ENCODE measurements at regions not wholly inside any gene's neighbourhood (a gene's known extent, or its start where the extent isn't known, plus 50 kb on each side); places are given as distances from the start of the nearest gene placed in this dataset.

DNA sequence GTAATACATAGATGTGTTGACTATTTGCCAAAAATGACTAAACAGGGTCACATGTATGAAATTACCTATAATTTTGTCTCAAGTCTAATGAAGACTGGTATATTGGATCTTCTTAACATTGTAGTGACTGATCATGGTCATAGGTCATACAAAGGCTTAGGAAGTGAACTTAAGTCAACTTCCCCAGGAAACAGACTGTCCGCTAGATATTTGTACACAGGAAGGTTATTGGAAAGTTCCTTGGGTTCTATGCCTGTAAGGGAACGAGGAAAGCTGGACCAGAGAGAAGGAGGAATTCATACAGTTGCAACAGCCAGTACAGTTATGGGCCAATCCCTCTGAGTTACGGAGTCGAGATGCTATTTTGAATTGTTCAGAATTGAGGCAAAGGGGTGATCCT lies 462.0 kb upstream of the THRB start:
- Histone ChIP-seq H3K9ac (ENCODE audit: low read length) (no peak overlapping the region), H3K36me3 (ENCODE audit: control insufficient read depth, insufficient read depth, low read length) (no peaks in the 10 kb centered on the region), H3K27me3 (ENCODE audit: control insufficient read depth, insufficient read depth, low read length) (peaks cover 75% of the 10 kb centered on the region), H3K9me3 (ENCODE audit: control insufficient read depth, insufficient read depth, low read depth, low read length) (0 out of 2 replicates have a peak, but pooled peaks cover 2% of the 10 kb centered on the region), H3K4me1 (ENCODE audit: control insufficient read depth, insufficient read depth, low read length) (peaks cover 3% of the 10 kb centered on the region; the same call in 1 of the 2 replicates), H3K27ac (ENCODE audit: low read depth, low read length) (no peak overlapping the region), H3K4me3 (ENCODE audit: low read depth, low read length) (no peak overlapping the region)

DNA sequence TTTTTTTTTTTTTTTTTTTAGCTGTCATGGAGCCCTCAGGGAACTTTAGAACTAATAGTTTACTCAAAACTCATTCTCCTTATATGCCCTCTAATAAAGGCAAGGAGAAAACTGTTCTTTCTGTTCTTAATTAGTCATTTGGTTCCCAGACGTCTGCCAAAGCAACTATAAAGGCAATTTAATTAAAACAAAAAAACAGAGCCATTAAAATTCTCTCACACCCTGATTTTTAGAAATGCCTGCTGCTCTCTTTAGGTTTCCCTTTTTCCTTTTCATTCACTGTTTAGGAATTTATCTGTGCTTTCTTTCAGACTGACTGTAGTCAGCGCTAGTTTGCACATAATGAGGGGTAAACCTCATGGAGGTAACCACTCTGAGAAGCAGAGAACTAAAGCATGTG lies 463.6 kb upstream of the THRB start:
- Histone ChIP-seq H3K9ac (ENCODE audit: low read length) (no peak overlapping the region), H3K27ac (ENCODE audit: low read depth, low read length) (no peak overlapping the region), H3K36me3 (ENCODE audit: control insufficient read depth, insufficient read depth, low read length) (no peaks in the 10 kb centered on the region), H3K27me3 (ENCODE audit: control insufficient read depth, insufficient read depth, low read length) (peaks cover 60% of the 10 kb centered on the region), H3K9me3 (ENCODE audit: control insufficient read depth, insufficient read depth, low read depth, low read length) (0 out of 2 replicates have a peak, but pooled peaks cover 2% of the 10 kb centered on the region), H3K4me1 (ENCODE audit: control insufficient read depth, insufficient read depth, low read length) (no peaks in the 10 kb centered on the region), H3K4me3 (ENCODE audit: low read depth, low read length) (no peak overlapping the region)

DNA sequence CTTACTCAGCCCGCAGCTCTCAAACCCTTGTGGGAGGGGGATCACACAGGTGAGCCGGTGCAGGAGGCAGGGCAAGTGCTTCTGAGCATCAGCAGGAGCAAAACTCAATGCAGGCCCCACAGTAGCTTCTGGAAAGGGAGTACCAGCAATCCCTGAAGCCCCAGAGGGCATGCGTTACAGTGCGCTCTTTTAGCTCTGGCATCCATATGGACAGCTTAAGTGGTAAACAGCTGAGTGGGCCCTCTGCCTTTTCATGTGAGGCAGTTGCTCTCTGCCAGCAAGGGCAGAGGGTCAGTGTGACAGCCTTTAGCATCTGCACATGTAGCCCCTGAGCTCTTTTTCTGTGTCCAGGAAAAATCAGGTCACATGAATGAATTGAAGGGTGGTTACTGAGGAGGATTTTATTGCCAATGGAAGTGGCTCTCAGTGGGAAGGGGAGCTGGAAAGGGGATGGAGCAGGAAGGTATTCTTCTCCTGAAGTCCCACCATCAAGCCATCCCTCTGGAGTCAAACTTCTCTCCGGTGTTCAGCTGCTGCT lies 464.3 kb upstream of the THRB start:
- H3K4me3 ChIP-seq (ENCODE audit: low read depth, low read length): no peak overlapping the region
- H3K4me1 ChIP-seq (ENCODE audit: control insufficient read depth, insufficient read depth, low read length): no peaks in the 10 kb centered on the region
- H3K27me3 ChIP-seq (ENCODE audit: control insufficient read depth, insufficient read depth, low read length): peaks cover 53% of the 10 kb centered on the region
- H3K9me3 ChIP-seq (ENCODE audit: control insufficient read depth, insufficient read depth, low read depth, low read length): 0 out of 2 replicates have a peak, but pooled peaks cover 2% of the 10 kb centered on the region
- H3K36me3 ChIP-seq (ENCODE audit: control insufficient read depth, insufficient read depth, low read length): no peaks in the 10 kb centered on the region
- H3K9ac ChIP-seq (ENCODE audit: low read length): no peak overlapping the region
- H3K27ac ChIP-seq (ENCODE audit: low read depth, low read length): no peak overlapping the region

DNA sequence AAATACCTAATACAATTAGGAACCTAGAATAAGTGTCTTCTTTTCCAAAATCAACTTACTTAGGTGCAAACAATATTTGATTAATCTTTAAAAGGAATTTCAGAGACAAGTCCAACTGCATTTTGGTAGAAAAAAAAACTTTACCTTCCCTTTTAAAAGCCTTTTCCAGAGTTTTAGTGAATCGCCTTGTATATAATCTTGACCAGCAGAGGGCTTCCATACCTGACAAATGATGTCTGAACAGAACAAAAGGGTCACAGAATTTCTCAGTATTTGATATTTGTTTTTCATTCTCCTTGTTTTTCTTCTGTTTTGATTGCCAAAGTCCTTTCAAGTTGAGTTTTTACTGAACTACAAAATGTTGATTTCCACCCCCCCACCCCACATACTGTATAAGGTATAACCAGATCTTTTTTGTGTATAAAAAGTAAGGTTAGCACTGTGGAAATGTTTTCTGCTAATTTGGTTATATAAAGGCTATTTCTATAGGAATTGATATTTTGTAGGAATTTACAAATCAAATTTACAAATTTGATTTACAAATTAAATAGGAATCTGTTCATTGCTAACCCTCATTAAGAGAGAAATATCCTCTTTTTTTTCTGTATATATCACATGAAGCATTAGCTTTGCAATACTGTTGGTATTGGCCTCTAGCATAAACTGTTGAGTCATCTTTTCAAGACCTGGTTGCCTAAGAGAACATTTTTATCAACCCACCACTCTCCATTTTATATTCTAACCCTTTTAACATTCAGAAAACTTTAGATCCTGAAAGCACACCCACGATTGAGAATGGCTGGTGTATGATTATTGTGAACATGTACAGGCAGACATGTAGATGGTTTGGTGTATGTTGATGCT lies 464.1 kb upstream of the RARB start:
- H3K27me3 ChIP-seq (ENCODE audit: control insufficient read depth, insufficient read depth, low read length): peaks cover 8% of the 10 kb centered on the region
- H3K9me3 ChIP-seq (ENCODE audit: control insufficient read depth, insufficient read depth, low read depth, low read length): 0 out of 2 replicates have a peak, but pooled peaks cover 2% of the 10 kb centered on the region
- H3K9ac ChIP-seq (ENCODE audit: low read length): no peak overlapping the region
- no peaks in the 10 kb centered on the region for H3K4me1 ChIP-seq (ENCODE audit: control insufficient read depth, insufficient read depth, low read length)
- H3K27ac ChIP-seq (ENCODE audit: low read depth, low read length): no peak overlapping the region
- H3K36me3 ChIP-seq (ENCODE audit: control insufficient read depth, insufficient read depth, low read length): no peaks in the 10 kb centered on the region
- H3K4me3 ChIP-seq (ENCODE audit: low read depth, low read length): no peak overlapping the region

DNA sequence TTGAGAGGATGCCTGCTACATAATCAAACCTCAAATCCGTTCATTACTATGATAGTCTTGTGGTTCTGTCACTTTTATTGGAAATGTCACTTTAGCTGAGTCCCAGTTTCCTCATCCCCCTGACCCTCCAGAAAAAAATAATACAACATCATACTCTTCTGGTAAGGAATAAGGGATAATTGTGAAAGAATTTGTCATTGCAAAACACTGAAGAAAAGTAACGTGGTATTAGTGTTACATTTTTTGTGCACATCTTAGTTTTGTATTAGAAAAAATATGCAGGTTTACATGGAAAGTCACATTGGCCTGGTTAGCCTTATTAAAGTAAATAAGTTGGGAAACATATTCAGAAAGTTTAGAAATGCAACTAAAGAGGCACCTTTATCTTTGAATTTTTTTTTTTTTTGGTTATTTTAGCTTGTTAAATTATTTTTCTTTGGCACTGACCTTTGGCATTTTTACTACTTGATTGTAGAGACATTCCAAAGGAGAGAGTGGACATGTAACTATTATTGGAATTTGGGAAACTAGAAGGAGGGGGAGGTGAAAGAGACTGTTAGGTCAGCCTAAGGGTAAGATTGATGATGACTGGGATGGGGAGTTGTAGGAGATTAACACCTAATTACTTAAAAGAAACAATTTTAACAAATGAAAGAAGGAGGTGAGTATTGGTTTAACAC lies 462.2 kb upstream of the RARB start:
- Histone ChIP-seq H3K36me3 (ENCODE audit: control insufficient read depth, insufficient read depth, low read length) (no peaks in the 10 kb centered on the region), H3K9ac (ENCODE audit: low read length) (no peak overlapping the region), H3K9me3 (ENCODE audit: control insufficient read depth, insufficient read depth, low read depth, low read length) (no peaks in the 10 kb centered on the region), H3K4me3 (ENCODE audit: low read depth, low read length) (no peak overlapping the region), H3K27me3 (ENCODE audit: control insufficient read depth, insufficient read depth, low read length) (peaks cover 5% of the 10 kb centered on the region; the same call in 1 of the 2 replicates), H3K27ac (ENCODE audit: low read depth, low read length) (no peak overlapping the region), H3K4me1 (ENCODE audit: control insufficient read depth, insufficient read depth, low read length) (no peaks in the 10 kb centered on the region)

GRCh38 chr3:24968036-24968435 lies 460.0 kb upstream of the RARB start:
- H3K4me3 ChIP-seq (ENCODE audit: low read depth, low read length): no peak overlapping the region
- H3K27me3 ChIP-seq (ENCODE audit: control insufficient read depth, insufficient read depth, low read length): peaks cover 5% of the 10 kb centered on the region; the same call in 1 of the 2 replicates
- H3K9me3 ChIP-seq (ENCODE audit: control insufficient read depth, insufficient read depth, low read depth, low read length): no peaks in the 10 kb centered on the region
- H3K4me1 ChIP-seq (ENCODE audit: control insufficient read depth, insufficient read depth, low read length): no peaks in the 10 kb centered on the region
- H3K27ac ChIP-seq (ENCODE audit: low read depth, low read length): no peak overlapping the region
- H3K36me3 ChIP-seq (ENCODE audit: control insufficient read depth, insufficient read depth, low read length): no peaks in the 10 kb centered on the region
- H3K9ac ChIP-seq (ENCODE audit: low read length): no peak overlapping the region

DNA sequence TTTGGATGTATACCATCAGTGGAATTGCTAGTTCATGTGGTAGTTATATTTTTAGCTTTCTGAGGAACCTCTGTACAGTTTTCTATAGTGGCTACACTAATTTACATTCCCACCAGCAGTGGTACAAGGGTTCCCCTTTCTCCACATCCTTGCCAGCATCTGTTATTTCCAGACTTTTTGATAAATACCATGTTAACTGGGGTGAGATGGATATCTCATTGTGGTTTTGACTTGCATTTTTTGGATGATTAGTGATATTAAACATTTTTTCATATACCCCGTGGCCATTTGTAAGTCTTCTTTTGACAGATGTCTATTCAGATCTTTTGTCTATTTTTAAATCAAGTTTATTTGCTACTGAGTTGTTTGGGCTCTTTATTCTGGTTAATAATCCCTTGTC lies 455.6 kb upstream of the RARB start:
- Histone ChIP-seq H3K4me3 (ENCODE audit: low read depth, low read length) (no peak overlapping the region), H3K27me3 (ENCODE audit: control insufficient read depth, insufficient read depth, low read length) (no peaks in the 10 kb centered on the region; the same call in 1 of the 2 replicates), H3K4me1 (ENCODE audit: control insufficient read depth, insufficient read depth, low read length) (no peaks in the 10 kb centered on the region), H3K36me3 (ENCODE audit: control insufficient read depth, insufficient read depth, low read length) (no peaks in the 10 kb centered on the region), H3K9me3 (ENCODE audit: control insufficient read depth, insufficient read depth, low read depth, low read length) (no peaks in the 10 kb centered on the region), H3K27ac (ENCODE audit: low read depth, low read length) (no peak overlapping the region), H3K9ac (ENCODE audit: low read length) (no peak overlapping the region)

DNA sequence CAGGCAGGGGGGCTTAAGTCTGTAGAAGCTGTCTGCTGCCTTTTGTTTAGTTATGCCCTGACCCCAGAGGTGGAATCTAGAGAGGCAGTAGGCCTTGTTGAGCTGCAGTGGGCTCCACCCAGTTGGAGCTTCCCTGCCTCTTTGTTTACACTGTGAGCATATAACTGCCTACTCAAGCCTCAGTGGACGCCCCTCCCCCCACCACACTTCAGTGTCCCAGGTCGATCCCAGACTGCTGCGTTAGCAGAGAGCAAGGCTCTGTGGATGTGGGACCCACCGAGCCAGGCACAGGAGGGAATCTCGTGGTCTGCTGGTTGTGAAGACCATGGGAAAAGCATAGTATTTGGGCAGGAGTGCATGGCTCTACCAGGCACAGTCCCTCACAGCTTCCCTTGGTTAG lies 446.8 kb upstream of the RARB start:
- no peaks in the 10 kb centered on the region for H3K36me3 ChIP-seq (ENCODE audit: control insufficient read depth, insufficient read depth, low read length)
- H3K4me3 ChIP-seq (ENCODE audit: low read depth, low read length): no peak overlapping the region
- peaks cover 4% of the 10 kb centered on the region; the same call in 1 of the 2 replicates for H3K4me1 ChIP-seq (ENCODE audit: control insufficient read depth, insufficient read depth, low read length)
- no peaks in the 10 kb centered on the region for H3K27me3 ChIP-seq (ENCODE audit: control insufficient read depth, insufficient read depth, low read length)
- H3K27ac ChIP-seq (ENCODE audit: low read depth, low read length): no peak overlapping the region
- no peak overlapping the region for H3K9ac ChIP-seq (ENCODE audit: low read length)
- H3K9me3 ChIP-seq (ENCODE audit: control insufficient read depth, insufficient read depth, low read depth, low read length): no peaks in the 10 kb centered on the region

- no peaks in the 10 kb centered on the region for H3K36me3 ChIP-seq (ENCODE audit: control insufficient read depth, insufficient read depth, low read length)
- no peaks in the 10 kb centered on the region for H3K9me3 ChIP-seq (ENCODE audit: control insufficient read depth, insufficient read depth, low read depth, low read length)
- no peaks in the 10 kb centered on the region for H3K27me3 ChIP-seq (ENCODE audit: control insufficient read depth, insufficient read depth, low read length)
- peaks cover 4% of the 10 kb centered on the region; the same call in 1 of the 2 replicates for H3K4me1 ChIP-seq (ENCODE audit: control insufficient read depth, insufficient read depth, low read length)
- H3K4me3 ChIP-seq (ENCODE audit: low read depth, low read length): no peak overlapping the region
- H3K27ac ChIP-seq (ENCODE audit: low read depth, low read length): no peak overlapping the region
- no peak overlapping the region for H3K9ac ChIP-seq (ENCODE audit: low read length)
Measured at GRCh38 chr3:24981924-24982323, 446.1 kb upstream of the RARB start.

DNA sequence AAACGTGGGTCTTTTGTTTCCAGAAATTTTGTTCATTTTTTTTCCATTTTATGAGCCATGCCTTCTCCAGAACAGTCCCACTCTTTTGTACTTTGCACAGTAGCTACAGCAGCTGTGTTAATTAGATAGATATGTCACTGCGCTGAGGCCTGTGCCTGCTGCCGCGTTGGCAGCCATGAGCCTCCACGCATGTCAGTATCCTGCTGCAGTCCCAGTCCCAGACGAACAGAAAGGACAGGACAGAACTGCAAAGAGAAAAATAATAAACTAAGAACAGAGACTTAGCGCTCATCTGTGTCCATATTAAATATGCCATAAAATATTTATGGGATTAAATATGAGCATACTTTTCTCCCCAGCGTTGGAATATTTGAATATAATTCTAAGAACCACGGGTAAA lies 442.4 kb upstream of the RARB start:
- no peak overlapping the region for H3K4me3 ChIP-seq (ENCODE audit: low read depth, low read length)
- H3K4me1 ChIP-seq (ENCODE audit: control insufficient read depth, insufficient read depth, low read length): peaks cover 4% of the 10 kb centered on the region; the same call in 1 of the 2 replicates
- H3K36me3 ChIP-seq (ENCODE audit: control insufficient read depth, insufficient read depth, low read length): no peaks in the 10 kb centered on the region
- H3K9ac ChIP-seq (ENCODE audit: low read length): no peak overlapping the region
- H3K27me3 ChIP-seq (ENCODE audit: control insufficient read depth, insufficient read depth, low read length): no peaks in the 10 kb centered on the region
- H3K27ac ChIP-seq (ENCODE audit: low read depth, low read length): no peak overlapping the region
- no peaks in the 10 kb centered on the region for H3K9me3 ChIP-seq (ENCODE audit: control insufficient read depth, insufficient read depth, low read depth, low read length)

GRCh38 chr3:24986612-24987011 lies 441.5 kb upstream of the RARB start:
- Histone ChIP-seq H3K9ac (ENCODE audit: low read length) (no peak overlapping the region), H3K4me3 (ENCODE audit: low read depth, low read length) (no peak overlapping the region), H3K27me3 (ENCODE audit: control insufficient read depth, insufficient read depth, low read length) (no peaks in the 10 kb centered on the region), H3K4me1 (ENCODE audit: control insufficient read depth, insufficient read depth, low read length) (no peaks in the 10 kb centered on the region), H3K36me3 (ENCODE audit: control insufficient read depth, insufficient read depth, low read length) (no peaks in the 10 kb centered on the region), H3K27ac (ENCODE audit: low read depth, low read length) (no peak overlapping the region), H3K9me3 (ENCODE audit: control insufficient read depth, insufficient read depth, low read depth, low read length) (no peaks in the 10 kb centered on the region)

Data from HUES6 (cell line).